HG02610 (cell line): ENCODE measurements at regions not wholly inside any gene's neighbourhood (a gene's known extent, or its start where the extent isn't known, plus 50 kb on each side); places are given as distances from the start of the nearest gene placed in this dataset.
"Not testable (repeated sequence)": the region's sequence is repeated elsewhere in the genome, so short reads cannot be mapped to it uniquely, and the experiment has no call there.

Experiments used
- ATAC-seq: cut with Tn5 transposase; IDR thresholded peaks from one replicate; pipeline ENCODE4 v1.9.1; 2021; ENCODE audit warnings: mild to moderate bottlenecking, moderate library complexity; ENCODE audit not compliant: unreplicated experiment

DNA sequence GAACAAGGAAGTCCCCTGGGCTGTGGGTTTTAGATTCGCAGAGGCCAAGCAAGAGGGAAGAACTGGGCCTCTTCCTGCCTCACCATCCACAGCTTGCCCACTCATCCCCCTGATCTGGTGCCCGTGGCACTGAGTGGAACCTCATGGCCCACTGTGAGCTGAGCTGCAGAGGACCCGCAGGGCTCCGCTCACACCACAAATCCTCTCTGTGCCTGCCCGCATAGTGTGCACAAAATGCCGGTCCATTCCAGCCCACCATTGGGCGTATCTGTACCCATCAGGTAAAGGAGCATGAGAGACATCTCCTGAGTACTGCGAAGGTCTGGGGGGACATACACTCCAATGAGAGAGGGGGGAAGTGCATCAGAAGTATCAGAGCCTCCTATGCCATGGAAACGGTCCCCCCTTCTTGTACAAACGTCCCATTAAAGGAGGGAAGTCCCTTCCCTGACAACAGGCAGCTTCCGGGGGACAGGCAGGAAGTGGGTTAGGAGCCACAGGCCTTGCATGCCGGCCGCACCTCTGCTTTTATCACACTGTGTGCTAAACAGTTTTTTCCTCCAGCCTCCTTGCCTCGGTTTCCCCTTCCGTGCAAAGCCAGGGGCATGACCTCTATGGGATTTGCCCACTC, 309.4 kb upstream of the DIO3 start:
- ATAC-seq = no peak

DNA sequence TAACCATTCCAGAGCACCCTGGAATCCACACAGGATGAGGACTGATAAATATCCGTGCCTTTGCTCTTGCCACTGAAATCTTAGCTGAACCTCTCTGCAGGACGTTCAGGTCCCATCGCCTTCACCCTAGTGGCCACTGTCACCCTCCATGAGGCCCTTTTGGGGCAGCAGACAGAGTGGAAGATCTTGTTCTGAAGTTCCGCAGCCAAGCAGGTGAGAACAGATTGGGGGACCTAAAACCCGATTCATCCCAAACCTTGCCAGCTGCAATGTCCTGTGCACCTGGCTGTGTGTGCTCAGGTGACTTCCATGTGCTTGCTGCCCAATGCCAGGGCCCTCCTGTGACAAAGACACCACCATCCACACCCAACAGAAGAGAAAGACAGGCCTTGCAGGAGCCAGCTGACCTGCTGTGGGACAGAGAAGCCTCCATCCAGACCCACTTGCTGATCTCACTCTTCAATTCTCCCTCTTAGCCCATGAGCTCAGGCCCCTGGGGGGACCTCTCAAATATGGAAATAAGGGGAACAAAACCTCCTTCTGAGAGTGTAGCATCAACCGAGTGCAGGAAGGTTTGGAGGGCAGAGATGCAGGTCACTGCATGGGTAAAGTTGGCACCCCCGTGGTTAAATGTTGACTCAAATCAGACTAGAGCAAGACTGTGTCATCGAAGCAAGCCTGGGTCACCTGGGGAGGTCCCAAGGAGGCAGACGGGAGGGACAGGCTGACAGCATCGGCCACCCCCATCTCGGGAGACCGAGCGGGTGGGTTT, 308.7 kb upstream of the DIO3 start:
- no peak for ATAC-seq

DNA sequence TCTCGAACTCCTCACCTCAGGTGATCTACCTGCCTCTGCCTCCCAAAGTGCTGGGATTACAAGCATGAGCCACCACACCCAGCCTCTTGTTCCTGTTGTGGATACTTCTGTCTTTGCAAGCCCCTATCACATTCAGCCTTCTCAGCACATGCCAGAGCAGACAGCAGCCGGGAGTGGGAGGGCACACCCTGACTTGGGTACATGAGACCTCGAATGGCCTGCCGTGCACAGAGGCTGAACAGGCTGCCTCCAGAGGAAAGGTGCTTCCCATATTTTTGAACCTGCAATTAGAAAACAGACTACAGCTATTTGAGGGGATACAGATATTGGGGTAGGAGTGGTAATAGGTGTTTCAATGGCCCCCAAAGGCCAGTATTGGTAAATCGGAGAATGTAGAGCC, 307.3 kb upstream of the DIO3 start:
- no peak for ATAC-seq

- no peak for ATAC-seq
These were observed 306.2 kb upstream of the DIO3 start for GRCh38 chr14:101254805-101255764.

GRCh38 chr14:101255765-101256125, 305.6 kb upstream of the DIO3 start:
- ATAC-seq = no peak

DNA sequence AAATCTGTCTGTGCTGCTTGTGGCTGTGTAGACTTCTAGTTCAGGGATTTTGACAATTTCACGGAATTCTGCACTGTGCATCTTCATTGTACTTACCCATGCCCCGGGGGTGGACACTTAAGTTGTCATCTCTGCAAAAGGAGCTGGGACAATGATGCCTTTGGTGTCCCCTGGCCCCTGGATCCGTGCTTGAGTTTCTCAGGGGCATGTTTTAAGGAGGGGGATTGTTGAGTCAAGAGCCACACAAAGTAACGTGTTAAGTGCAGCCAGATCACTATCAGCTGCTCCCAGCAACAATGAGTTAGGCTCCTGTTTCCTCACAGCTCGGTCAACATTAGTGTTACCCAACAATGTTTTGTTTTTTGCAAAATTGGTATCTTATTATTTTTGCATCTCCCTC, 305.0 kb upstream of the DIO3 start:
- no peak for ATAC-seq

GRCh38 chr14:101257551-101257950, 303.7 kb upstream of the DIO3 start:
- no peak for ATAC-seq

DNA sequence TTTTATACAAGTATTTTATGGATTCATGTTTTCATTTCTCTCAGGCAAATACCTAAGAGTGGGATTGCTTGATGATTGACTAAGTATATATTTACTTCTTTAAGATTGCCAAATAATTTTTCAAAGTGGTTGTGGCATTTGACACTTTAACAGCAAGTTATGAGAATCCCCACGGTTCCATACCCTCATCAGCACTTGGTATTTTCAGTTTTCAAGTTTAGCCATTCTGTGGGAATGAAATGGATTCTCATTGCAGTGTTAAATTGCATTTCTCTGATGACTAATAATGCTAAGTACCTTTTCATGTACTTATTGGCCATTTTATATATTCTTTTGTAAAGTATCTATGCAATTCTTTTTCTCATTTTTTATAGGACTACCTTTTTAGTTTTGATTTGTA, 301.5 kb upstream of the DIO3 start:
- ATAC-seq = no peak

DNA sequence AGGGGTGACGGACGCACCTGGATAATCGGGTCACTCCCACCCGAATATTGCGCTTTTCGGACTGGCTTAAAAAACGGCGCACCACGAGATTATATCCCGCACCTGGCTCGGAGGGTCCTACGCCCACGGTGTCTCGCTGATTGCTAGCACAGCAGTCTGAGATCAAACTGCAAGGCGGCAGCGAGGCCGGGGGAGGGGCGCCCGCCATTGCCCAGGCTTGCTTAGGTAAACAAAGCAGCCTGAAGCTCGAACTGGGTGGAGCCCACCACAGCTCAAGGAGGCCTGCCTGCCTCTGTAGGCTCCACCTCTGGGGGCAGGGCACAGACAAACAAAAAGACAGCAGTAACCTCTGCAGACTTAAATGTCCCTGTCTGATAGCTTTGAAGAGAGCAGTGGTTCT, 294.9 kb upstream of the DIO3 start:
- not testable (repeated sequence) for ATAC-seq

DNA sequence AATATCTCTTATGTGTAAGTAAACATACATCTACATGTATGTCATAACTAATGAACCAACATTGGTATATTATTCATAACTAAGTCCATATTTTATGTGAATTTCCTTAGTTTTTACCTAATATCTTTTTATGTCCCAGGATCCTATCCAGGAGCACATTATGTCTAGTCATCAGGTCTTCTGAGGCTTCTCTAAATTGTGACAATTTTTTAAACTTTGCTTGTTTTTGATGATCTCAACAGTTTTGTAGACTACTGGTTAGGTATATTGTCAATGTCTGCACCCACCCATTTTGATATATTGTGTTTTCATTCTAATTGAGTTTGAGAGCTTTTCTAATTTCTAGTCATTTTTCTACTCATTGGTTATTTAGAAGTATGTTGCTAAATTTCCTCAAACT, 288.2 kb upstream of the DIO3 start:
- no peak for ATAC-seq

- no peak for ATAC-seq
These were observed 284.8 kb upstream of the DIO3 start for GRCh38 chr14:101276309-101277091.

DNA sequence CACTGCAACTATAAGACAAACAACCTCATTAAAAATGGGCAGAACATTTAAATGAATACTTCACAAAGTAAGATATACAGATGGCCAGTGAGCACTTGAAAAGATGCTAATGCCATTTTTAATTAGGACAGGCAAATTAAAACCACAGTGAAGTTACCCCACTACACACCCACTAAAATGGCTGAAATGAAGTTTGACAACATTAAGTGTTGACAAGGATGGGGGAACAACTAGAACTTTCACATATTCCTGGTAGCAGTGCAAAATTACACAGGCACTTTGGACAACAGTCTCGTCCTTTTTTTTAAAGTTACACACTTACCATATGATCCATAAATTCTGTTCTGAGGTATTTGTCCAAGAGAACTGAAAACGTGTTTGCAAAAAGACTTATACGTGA, 278.9 kb upstream of the DIO3 start:
- no peak for ATAC-seq

DNA sequence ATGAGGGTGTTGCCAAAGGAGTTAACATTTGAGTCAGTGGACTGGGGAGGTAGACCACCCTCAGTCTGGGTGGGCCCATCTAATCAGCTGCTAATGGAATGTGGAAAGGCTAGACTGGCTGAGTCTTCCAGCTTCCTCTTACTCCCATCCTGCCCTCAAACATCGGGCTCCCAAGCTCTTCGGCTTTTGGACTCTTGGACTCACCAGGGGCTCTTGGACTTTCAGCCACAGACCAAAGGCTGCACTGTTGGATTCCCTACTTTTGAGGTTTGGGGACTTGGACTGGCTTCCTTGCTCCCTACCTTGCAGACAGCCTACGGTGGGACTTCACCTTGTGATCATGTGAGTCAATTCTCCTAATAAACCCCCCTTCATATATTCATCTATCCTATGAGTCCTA, 276.6 kb upstream of the DIO3 start:
- ATAC-seq = no peak

DNA sequence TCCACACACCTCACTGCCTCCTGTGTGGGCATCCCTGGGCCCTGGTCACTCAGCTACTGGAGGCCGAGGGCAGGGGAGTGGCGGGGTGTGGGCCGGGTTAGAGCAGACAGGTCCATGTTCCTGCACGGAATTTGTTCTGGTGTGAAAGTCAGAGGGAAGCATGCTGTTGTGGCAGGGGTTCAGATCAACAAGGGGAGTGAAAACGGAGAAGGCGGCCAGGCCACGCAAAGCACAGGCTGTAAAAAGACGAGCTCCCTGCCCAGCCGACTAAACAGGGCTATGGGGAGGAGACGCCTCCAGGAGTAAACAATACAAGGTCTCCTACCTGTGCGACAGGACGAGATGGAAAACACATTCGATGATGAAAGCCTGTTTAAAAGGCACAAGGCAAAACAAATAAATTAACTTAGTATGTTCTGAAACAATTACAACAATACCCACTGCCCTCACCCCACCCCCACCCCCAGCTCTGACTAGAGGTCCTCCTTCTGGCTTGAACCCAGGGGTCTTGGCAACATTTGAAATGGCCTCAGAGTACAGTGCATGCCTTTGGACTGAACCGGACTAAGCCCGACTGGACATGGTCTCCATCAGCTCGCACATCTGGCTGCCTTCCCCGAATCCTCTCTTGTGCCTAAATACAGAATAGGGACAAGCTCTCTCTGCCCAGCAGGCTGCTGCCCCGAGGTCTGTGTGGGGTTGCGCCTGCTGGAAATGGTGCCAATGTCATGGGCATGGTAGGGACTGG, 274.9 kb upstream of the DIO3 start:
- ATAC-seq = no peak

- ATAC-seq = no peak
These were observed 272.7 kb upstream of the DIO3 start for GRCh38 chr14:101288436-101289229.

DNA sequence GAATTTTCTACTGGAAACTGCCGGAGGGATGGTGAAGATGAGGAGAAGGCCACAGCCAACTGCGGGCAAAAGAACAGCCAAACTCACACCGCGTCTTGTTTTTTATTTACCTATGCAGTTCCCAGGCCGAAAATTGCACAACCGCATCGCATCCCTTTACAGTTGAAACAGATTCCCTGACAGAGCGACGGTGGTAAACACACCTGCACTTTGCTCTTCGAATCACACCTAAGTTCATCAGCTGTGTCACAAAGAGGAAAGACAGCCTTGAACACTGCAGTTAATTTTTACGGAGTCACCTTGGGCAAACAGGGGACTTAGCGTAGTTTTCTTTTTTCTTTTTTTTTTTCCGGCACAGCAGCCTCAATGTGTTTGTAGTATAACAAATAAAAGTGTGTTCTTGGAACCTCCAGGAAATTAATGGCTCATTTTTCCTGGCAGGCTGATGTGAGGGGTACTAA, 272.0 kb upstream of the DIO3 start:
- no peak for ATAC-seq

DNA sequence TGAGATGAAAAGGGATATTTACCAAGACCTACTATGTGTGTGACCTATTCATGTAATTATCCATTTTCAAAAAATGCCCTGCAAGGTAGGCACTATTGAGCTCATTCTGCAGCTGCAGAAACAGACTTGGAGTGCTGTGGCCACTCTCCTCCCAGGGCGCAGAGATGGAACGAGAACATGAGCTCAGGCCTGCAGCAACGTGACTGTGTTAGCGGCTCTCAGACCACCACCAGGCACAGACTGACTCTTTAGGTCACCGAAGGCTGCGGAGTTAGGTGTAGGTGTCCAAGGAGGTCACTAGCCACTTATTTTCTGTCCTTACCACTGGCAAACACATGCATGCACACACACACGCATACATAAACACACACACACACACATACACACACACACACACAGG, 271.4 kb upstream of the DIO3 start:
- no peak for ATAC-seq

DNA sequence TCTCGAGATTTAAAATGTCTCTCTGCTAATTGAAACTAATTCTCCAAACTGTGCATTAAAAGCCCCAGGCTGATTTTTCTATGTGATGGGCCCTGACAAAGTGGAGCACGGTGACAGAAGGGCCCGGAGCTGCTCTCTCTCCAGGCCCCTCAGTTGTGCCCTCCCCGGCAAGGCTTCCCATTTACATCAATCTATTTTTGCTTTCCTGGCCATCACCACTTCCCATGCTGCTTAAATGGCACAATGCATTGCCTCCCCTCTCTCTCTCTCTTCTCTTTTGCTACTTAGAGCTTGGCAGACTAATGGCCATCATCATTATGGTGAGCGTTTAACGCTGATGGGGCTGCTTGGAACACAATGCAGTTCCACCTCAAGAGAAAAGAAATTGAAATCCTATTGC, 270.7 kb upstream of the DIO3 start:
- no peak for ATAC-seq

DNA sequence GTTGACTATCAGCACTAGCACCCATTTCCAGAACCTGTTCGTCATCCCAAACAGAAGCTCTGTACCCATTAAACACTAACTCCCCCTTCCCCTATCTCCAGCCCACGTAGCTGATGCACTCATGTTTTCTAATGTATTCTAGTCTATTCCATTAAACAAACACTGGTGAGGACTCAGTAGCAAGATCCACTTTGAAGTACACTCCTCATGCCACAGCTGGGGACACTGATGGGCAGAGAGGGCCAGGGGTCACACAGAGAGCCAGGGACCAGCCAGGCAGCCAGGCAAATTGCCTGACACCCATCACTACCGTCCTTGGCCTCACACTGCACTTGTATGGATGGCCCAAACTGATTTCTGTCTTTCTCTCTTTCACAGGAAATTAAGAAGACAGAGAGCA, 269.9 kb upstream of the DIO3 start:
- ATAC-seq = no peak
